Nephron (organoid): ENCODE measurements at regions not wholly inside any gene's neighbourhood (a gene's known extent, or its start where the extent isn't known, plus 50 kb on each side); places are given as distances from the start of the nearest gene placed in this dataset.

Experiments
- H3K27ac Mint-ChIP-seq, 3 experiments: 2 replicates each; pipeline ENCODE4 v1.8.0; 2020; ENCODE audit warnings: mixed read lengths in 3 of 3, mild to moderate bottlenecking in 2 of 3, moderate library complexity in 1 of 3
- H3K27me3 Mint-ChIP-seq: 2 replicates; pipeline ENCODE4 v1.8.0; 2021; ENCODE audit warnings: low read depth, mild to moderate bottlenecking, moderate library complexity, mixed read lengths
- H3K36me3 Mint-ChIP-seq: 2 replicates; pipeline ENCODE4 v1.8.0; 2020; ENCODE audit warnings: low read depth, mixed read lengths
- H3K4me1 Mint-ChIP-seq: 2 replicates; pipeline ENCODE4 v1.8.0; 2020; ENCODE audit warnings: mixed read lengths
- H3K4me3 Mint-ChIP-seq, 3 experiments: 2 replicates each; pipeline ENCODE4 v1.8.0; 2020; ENCODE audit warnings: mild to moderate bottlenecking in 3 of 3, mixed read lengths in 3 of 3, moderate library complexity in 2 of 3
- H3K9me3 Mint-ChIP-seq: 2 replicates; pipeline ENCODE4 v1.8.0; 2020; ENCODE audit warnings: mixed read lengths
- TF ChIP-seq, protein P1 (sequence below), 3 experiments: fragments of 200-600 bp; sonication (generic); IDR thresholded peaks; one replicate each; pipeline ENCODE4 v1.5.0; 2021; ENCODE audit warnings: antibody characterized with exemption in 3 of 3; ENCODE audit not compliant: unreplicated experiment in 3 of 3

- no peaks in the 10 kb centered on the region for H3K9me3 Mint-ChIP-seq
Observed at GRCh38 chr11:11220786-11221185, 132.3 kb downstream of the CSNK2A3 start.

DNA sequence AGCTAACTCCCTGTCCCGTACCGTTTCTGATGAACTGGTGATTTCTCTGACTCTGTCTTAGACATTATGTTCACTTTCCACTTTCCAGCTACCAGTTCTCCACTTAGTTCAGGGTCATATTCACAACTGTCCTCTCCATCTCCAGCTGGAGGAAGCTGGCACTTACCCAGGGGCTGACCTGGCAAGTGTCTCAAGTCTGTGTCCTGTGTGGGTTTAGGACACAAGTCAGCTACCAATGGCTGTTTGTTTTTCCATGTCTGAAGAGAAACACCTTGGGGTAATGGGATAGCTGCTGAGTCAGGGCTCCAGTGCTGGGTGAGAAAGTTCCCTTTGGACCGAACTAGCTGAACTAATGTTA, 134.4 kb downstream of the CSNK2A3 start:
- Mint-ChIP-seq H3K9me3 (no peaks in the 10 kb centered on the region), H3K4me1 (peaks cover 35% of the 10 kb centered on the region), H3K27me3 (peaks cover 10% of the 10 kb centered on the region), H3K27ac (no peak overlapping the region), H3K36me3 (no peaks in the 10 kb centered on the region), H3K4me3 (no peak overlapping the region)
- TF ChIP-seq, protein P1, sequence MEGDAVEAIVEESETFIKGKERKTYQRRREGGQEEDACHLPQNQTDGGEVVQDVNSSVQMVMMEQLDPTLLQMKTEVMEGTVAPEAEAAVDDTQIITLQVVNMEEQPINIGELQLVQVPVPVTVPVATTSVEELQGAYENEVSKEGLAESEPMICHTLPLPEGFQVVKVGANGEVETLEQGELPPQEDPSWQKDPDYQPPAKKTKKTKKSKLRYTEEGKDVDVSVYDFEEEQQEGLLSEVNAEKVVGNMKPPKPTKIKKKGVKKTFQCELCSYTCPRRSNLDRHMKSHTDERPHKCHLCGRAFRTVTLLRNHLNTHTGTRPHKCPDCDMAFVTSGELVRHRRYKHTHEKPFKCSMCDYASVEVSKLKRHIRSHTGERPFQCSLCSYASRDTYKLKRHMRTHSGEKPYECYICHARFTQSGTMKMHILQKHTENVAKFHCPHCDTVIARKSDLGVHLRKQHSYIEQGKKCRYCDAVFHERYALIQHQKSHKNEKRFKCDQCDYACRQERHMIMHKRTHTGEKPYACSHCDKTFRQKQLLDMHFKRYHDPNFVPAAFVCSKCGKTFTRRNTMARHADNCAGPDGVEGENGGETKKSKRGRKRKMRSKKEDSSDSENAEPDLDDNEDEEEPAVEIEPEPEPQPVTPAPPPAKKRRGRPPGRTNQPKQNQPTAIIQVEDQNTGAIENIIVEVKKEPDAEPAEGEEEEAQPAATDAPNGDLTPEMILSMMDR (IDR thresholded peaks at IDR 0.05; ENCODE audit: unreplicated experiment in 3 of 3): no peak

More at GRCh38 chr11:11220786-11221185, 132.3 kb downstream of the CSNK2A3 start:
- peaks cover 25% of the 10 kb centered on the region for H3K4me1 Mint-ChIP-seq
- H3K27ac Mint-ChIP-seq: no peak overlapping the region
- TF ChIP-seq, protein P1 (IDR thresholded peaks at IDR 0.05; ENCODE audit: unreplicated experiment in 3 of 3): no peak
- H3K36me3 Mint-ChIP-seq: no peaks in the 10 kb centered on the region
- peaks cover 3% of the 10 kb centered on the region for H3K27me3 Mint-ChIP-seq
- H3K4me3 Mint-ChIP-seq: no peak overlapping the region

DNA sequence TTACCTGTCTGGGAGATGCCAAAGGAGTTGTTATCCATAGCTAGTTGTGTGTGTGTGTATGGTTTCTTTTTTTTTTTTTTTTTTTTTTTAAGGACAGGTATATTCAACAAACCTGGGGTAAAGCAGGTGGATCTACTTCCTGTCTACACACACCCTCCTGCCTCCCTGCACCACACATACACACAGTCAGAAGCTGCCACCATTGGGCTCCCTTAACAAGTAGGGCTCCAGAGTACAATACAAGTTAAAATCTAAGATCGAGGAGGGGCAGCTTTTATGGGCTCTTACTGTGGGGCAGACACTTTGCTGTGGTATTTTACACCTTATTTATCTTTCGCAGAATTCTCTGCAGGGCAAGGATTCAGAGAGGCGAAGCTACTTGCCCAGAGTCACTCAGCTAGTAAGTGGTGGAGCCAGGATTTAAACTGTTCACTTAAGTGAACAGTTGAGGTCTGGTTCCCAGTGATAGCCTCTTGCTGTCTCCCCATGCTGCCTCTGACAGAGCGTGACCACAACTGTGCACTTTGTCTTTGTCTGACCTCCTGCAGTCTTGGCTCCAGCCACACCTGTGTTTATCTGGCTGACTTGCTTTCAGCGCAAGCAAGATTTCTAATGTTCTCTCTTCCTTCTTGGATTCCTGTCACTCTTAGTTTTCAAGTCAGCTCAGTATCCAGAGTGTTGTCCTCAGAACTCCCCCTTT, 135.0 kb downstream of the CSNK2A3 start:
- TF ChIP-seq, protein P1 (IDR thresholded peaks at IDR 0.05; ENCODE audit: unreplicated experiment in 3 of 3): no peak
- Mint-ChIP-seq H3K27ac (no peak overlapping the region), H3K9me3 (no peaks in the 10 kb centered on the region), H3K36me3 (no peaks in the 10 kb centered on the region), H3K4me3 (no peak overlapping the region), H3K27me3 (peaks cover 13% of the 10 kb centered on the region), H3K4me1 (peaks cover 35% of the 10 kb centered on the region)

DNA sequence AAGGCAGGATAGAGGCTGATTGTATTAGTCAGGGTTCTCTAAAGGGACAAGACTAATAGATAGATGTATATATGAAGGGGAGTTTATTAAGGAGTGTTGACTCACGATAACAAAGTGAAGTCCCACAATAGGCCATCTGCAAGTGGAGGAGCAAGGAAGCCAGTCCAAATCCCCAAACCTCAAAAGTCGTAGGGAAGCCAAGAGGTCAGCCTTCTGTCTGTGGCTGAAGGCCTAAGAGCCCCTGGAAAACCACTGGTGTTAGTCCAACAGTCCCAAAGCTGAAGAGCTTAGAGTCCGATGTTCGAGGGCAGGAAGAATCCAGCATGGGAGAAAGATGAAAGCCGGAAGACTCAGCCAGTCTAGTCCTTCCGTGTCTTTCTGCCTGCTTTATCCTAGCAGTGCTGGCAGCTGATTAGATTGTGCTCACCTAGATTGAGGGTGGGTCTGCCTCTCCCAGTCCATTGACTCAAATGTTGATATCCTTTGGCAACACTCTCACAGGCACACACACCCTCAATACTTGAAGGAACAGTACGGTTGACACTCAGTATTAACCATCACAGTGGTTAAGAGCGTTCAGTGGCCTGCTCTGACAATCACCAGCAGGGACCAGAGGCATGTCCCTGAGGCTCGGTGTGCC, 135.6 kb downstream of the CSNK2A3 start:
- Mint-ChIP-seq H3K27me3 (peaks cover 13% of the 10 kb centered on the region), H3K4me3 (no peak overlapping the region), H3K36me3 (no peaks in the 10 kb centered on the region), H3K9me3 (no peaks in the 10 kb centered on the region), H3K27ac (no peak overlapping the region), H3K4me1 (peaks cover 35% of the 10 kb centered on the region)
- TF ChIP-seq, protein P1 (IDR thresholded peaks at IDR 0.05; ENCODE audit: unreplicated experiment in 3 of 3): no peak

DNA sequence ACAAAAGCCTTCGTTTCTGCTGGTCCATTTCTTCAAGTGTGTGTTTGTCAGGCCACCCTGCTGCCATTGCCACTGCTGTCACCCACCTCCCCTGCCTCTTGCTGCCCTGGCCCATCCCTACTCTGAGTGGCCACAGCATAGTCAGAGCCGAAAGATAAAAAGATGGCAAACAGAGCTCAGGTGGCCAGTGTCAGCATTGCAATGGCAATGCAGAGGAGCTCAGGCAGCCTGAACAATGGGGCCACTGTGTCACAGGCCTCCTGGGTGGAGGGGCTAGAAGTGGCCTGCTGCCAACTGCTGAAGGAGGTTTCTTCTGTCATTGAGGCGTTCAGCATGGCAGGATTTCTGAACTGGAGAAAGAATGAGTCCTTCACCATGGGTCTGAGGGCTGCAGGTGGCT, 137.1 kb downstream of the CSNK2A3 start:
- Mint-ChIP-seq H3K27ac (no peak overlapping the region), H3K9me3 (no peaks in the 10 kb centered on the region), H3K27me3 (peaks cover 13% of the 10 kb centered on the region), H3K4me1 (peaks cover 38% of the 10 kb centered on the region), H3K4me3 (no peak overlapping the region), H3K36me3 (no peaks in the 10 kb centered on the region)
- TF ChIP-seq, protein P1 (IDR thresholded peaks at IDR 0.05; ENCODE audit: unreplicated experiment in 3 of 3): no peak
